DMS79 treated with DMSO at 0.1 percent for 48 hours (cell line): ENCODE measurements at regions not wholly inside any gene's neighbourhood (a gene's known extent, or its start where the extent isn't known, plus 50 kb on each side); places are given as distances from the start of the nearest gene placed in this dataset.

Experiments used
- DNase-seq: peaks from one replicate; lab custom pipeline; 2025; lab: John Stamatoyannopoulos, UW

DNA sequence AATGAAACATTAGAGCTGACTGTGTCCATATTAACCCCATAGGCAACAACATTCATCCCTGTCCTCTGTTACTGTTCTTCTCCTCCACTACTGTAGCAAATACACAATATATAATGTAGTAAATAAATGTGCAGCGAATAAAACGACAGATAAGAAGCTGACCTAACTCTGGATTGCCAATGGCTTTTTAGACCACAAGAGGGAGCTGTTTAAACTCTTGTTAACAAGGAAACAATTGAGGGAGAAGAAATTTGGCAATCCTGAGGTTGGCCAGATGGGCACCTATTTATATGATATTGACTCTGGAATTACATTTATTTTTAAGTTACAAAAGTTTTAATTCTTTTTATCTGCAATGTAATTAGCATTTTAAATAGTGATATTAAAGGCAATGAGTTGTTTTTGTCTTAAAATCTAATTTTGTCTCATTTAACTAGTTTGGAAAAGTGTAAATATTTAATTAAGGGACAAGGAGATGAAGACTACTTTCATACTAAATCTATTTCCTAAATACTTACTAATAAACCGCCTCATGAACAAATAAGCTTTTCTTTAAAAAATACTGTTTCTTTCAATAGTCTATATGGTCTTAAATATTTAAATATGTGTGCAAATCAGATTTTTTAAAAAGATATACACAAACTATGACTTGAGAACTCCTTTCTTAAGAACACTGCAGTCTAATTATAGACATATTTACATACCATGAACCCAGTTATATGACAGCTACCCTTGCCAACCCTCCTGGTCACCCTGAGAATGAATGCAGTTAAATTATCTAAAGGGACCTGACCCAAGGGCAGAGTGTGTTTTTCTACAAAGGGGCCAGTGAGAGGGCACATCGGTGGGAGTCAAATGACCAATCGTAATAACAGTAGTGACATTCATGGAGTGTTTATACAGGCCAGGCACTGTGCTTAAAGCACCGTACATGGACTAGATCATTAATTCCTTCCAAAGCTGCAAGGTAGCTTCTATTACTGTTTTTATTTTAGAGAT lies 52.9 kb upstream of the HPF1 start:
- DNase-seq = peak; percentile 16

DNA sequence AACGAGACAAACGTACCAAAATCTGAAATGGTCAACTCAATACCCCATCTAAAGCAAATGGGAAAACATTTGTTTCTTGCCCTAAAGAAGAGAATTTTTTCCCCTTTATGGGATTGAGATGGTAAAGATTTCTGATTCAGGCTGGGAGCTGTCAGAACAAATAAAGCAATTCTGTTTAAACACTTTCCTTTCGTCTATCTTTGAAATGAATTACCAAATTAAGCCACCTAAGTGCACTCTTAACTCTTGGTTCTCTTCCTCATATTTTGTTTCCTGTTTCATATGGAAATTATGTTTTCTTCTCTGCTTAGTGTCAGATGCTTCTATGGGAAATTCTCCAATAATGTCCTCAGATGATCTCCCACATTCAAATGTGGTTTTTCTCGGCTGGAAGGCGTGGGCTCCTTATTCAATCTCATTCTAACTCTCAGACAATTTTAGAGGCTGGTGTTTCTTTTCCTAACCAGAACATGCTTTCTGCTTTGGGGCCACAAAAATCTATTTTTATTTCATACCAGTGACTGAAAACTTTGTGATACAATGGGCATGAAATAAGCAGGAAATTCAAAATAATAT lies 50.3 kb upstream of the HPF1 start:
- no peak for DNase-seq
